Fibroblast of lung (primary cell): ENCODE measurements at regions not wholly inside any gene's neighbourhood (a gene's known extent, or its start where the extent isn't known, plus 50 kb on each side); places are given as distances from the start of the nearest gene placed in this dataset.

ENCODE experiments used
- DNase-seq, 2 donors: peaks; one replicate each; pipeline versions ENCODE4 v3.0.0 to v3.0.0-alpha.2; 2010; ENCODE audit warnings: low read depth in 2 of 2
- H2AFZ ChIP-seq: 2 replicates; pipeline ENCODE4 v1.5.1; 2012; ENCODE audit warnings: low read length, control low read depth, inconsistent platforms
- H3K27ac ChIP-seq: 2 replicates; pipeline ENCODE4 v1.5.1; 2011; ENCODE audit warnings: low read length, control low read depth; ENCODE audit not compliant: insufficient read depth
- H3K27me3 ChIP-seq: 2 replicates; pipeline ENCODE4 v1.5.1; 2011; ENCODE audit warnings: mild to moderate bottlenecking, low read length; ENCODE audit not compliant: control insufficient read depth, insufficient read depth
- H3K36me3 ChIP-seq: 2 replicates; pipeline ENCODE4 v1.5.1; 2011; ENCODE audit warnings: low read length; ENCODE audit not compliant: control insufficient read depth, insufficient read depth
- H3K4me1 ChIP-seq: 2 replicates; pipeline ENCODE4 v1.5.1; 2011; ENCODE audit warnings: low read length; ENCODE audit not compliant: control insufficient read depth, insufficient read depth; ENCODE audit errors: extremely low read depth
- H3K4me2 ChIP-seq: 2 replicates; pipeline ENCODE4 v1.5.1; 2011; ENCODE audit warnings: low read length, control low read depth; ENCODE audit not compliant: insufficient read depth; ENCODE audit errors: extremely low read depth
- H3K4me3 ChIP-seq, 4 experiments: fragments of 200-600 bp in 1 of 4; sonication (generic) in 1 of 4; replicated peaks in 1 of 4; 2 replicates each; pipeline ENCODE4 v1.5.1; 2011 to 2016; ENCODE audit warnings: low read length in 4 of 4, low read depth in 3 of 4, mild to moderate bottlenecking in 3 of 4, control low read depth in 2 of 4, inconsistent platforms in 1 of 4, mixed read lengths in 1 of 4; ENCODE audit not compliant: insufficient read depth in 1 of 4; ENCODE audit errors: control extremely low read depth in 1 of 4
- H3K79me2 ChIP-seq: 2 replicates; pipeline ENCODE4 v1.5.1; 2012; ENCODE audit warnings: mild to moderate bottlenecking, low read length, inconsistent platforms; ENCODE audit not compliant: control insufficient read depth, insufficient read depth
- H3K9ac ChIP-seq: 2 replicates; pipeline ENCODE4 v1.5.1; 2011; ENCODE audit warnings: mild to moderate bottlenecking, low read length, control low read depth; ENCODE audit not compliant: insufficient read depth
- H3K9me3 ChIP-seq: 2 replicates; pipeline ENCODE4 v1.5.1; 2012; ENCODE audit warnings: low read depth, low read length; ENCODE audit not compliant: control insufficient read depth, insufficient read depth
- H4K20me1 ChIP-seq: 2 replicates; pipeline ENCODE4 v1.5.1; 2011; ENCODE audit warnings: low read length; ENCODE audit not compliant: control insufficient read depth, insufficient read depth; ENCODE audit errors: extremely low read depth
- EZH2 ChIP-seq: IDR thresholded peaks from 2 replicates; pipeline ENCODE4 v1.5.1; 2012; ENCODE audit warnings: low read length, control low read depth, mild to moderate bottlenecking; ENCODE audit errors: missing control alignments
- TF ChIP-seq, protein P1 (sequence below), 2 donors: IDR thresholded peaks in 1 of 2; conservative IDR thresholded peaks in 1 of 2; 1 replicate in 1 of 2; 2 replicates in 1 of 2; pipeline ENCODE4 v1.5.1; 2011 to 2012; ENCODE audit warnings: low read length in 2 of 2, control low read depth in 1 of 2, inconsistent platforms in 1 of 2, low read depth in 1 of 2, mild to moderate bottlenecking in 1 of 2

DNA sequence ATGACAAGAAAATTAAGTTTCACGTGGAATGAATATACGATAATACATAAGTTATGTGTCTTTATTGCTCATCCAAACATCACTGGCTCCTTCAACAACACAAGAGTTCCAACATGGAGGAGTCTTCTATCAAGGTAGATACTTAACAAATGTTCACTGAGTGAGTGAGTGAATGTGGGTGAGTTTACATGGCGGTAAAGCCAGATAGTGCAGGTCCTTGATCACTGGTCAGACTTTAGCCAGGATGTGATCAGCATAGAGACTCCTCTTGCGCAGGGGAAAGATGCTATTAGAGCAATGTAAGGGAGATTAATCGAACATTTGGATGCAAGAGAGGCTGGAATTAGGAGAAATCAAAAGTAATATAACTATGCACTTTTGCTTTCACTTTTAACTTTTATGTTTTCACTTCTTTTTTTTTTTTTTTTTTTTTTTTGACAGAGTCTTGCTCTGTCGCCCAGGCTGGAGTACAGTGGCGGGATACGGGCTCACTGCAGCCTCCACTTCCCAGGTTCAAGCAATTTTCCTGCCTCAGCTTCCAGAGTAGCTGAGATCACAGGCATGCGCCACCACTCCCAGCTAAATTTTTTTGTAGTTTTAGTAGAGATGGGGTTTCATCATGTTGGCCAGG is 249.0 kb upstream of the ID2 start:
- no peak for DNase-seq
- H3K27ac ChIP-seq, result no peak overlapping the region
- no peaks in the 10 kb centered on the region for H3K4me1 ChIP-seq
- TF ChIP-seq, protein P1, sequence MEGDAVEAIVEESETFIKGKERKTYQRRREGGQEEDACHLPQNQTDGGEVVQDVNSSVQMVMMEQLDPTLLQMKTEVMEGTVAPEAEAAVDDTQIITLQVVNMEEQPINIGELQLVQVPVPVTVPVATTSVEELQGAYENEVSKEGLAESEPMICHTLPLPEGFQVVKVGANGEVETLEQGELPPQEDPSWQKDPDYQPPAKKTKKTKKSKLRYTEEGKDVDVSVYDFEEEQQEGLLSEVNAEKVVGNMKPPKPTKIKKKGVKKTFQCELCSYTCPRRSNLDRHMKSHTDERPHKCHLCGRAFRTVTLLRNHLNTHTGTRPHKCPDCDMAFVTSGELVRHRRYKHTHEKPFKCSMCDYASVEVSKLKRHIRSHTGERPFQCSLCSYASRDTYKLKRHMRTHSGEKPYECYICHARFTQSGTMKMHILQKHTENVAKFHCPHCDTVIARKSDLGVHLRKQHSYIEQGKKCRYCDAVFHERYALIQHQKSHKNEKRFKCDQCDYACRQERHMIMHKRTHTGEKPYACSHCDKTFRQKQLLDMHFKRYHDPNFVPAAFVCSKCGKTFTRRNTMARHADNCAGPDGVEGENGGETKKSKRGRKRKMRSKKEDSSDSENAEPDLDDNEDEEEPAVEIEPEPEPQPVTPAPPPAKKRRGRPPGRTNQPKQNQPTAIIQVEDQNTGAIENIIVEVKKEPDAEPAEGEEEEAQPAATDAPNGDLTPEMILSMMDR (conservative IDR thresholded peaks at IDR 0.05 in 1 of 2, IDR thresholded peaks at IDR 0.05 in 1 of 2; ENCODE audit: low read depth in 1 of 2, low read length in 2 of 2), result no peak
- TF ChIP-seq EZH2, result no peak
- H3K4me3 ChIP-seq, result no peak overlapping the region
- H2AFZ ChIP-seq, result peak overlapping the region; percentile 50
- H3K79me2 ChIP-seq, result no peaks in the 10 kb centered on the region
- no peak overlapping the region for H3K9ac ChIP-seq
- H3K27me3 ChIP-seq, result no peaks in the 10 kb centered on the region
- no peaks in the 10 kb centered on the region for H3K36me3 ChIP-seq
- no peaks in the 10 kb centered on the region for H3K9me3 ChIP-seq
- H4K20me1 ChIP-seq, result no peaks in the 10 kb centered on the region
- no peak overlapping the region for H3K4me2 ChIP-seq

DNA sequence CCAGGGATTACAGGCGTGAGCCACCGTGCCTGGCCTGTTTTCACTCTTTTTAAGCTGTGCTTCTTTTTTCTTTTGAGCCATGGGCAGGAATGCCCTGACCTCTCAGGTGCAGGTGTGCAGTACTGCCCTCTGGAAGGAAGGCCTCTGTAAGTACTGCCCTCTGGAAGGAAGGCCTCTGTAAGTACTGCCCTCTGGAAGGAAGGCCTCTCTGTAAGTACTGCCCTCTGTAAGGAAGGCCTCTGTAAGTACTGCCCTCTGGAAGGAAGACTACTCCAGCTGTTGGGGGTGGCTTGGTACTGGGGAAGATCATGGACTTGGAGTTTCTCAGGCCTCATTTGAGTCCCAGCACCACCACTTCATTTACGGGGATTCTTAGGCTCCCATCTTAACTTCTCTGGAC is 248.5 kb upstream of the ID2 start:
- Histone ChIP-seq H4K20me1 (no peaks in the 10 kb centered on the region), H3K4me2 (no peak overlapping the region), H3K4me3 (no peak overlapping the region), H3K27ac (no peak overlapping the region), H3K9ac (no peak overlapping the region), H3K4me1 (no peaks in the 10 kb centered on the region), H3K36me3 (no peaks in the 10 kb centered on the region), H3K27me3 (no peaks in the 10 kb centered on the region), H2AFZ (no peak overlapping the region), H3K79me2 (no peaks in the 10 kb centered on the region), H3K9me3 (no peaks in the 10 kb centered on the region)
- no peak for DNase-seq
- TF ChIP-seq, protein P1 (conservative IDR thresholded peaks at IDR 0.05 in 1 of 2, IDR thresholded peaks at IDR 0.05 in 1 of 2; ENCODE audit: low read depth in 1 of 2, low read length in 2 of 2), result no peak
- no peak for TF ChIP-seq EZH2

DNA sequence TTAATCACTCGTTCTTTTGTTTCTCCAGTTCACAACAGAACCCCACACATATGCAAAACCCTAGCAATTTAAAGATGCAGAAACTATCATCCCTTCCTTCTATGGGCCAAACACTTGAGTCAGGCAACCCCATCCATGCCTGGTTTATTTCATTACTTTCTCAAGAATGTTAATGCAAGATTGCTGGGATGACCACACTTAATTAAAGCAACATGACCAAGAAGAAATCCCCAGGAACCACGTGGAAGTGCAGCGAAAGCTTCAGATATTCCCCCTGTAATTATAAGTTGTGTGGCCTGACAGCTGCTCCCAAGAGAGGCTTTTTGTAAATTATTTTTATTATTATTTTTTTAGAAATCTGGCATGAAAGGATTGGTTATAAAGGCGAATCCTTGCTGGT is 246.2 kb upstream of the ID2 start:
- Histone ChIP-seq H3K9me3 (no peaks in the 10 kb centered on the region), H3K36me3 (no peaks in the 10 kb centered on the region), H3K4me3 (no peak overlapping the region), H4K20me1 (no peaks in the 10 kb centered on the region), H3K27me3 (no peaks in the 10 kb centered on the region), H3K4me2 (no peak overlapping the region), H2AFZ (no peak overlapping the region), H3K4me1 (no peaks in the 10 kb centered on the region), H3K27ac (no peak overlapping the region), H3K79me2 (no peaks in the 10 kb centered on the region), H3K9ac (no peak overlapping the region)
- no peak for DNase-seq
- TF ChIP-seq, protein P1 (conservative IDR thresholded peaks at IDR 0.05 in 1 of 2, IDR thresholded peaks at IDR 0.05 in 1 of 2; ENCODE audit: low read depth in 1 of 2, low read length in 2 of 2), result no peak
- no peak for TF ChIP-seq EZH2
